ENCODE measurements at regions not wholly inside any gene's neighbourhood (a gene's known extent, or its start where the extent isn't known, plus 50 kb on each side); places are given as distances from the start of the nearest gene placed in this dataset.

GRCh38 chr16:77514500-77515220 is 79.8 kb upstream of the ADAMTS18 start:
- no peak for TF ChIP-seq CTCF (IDR thresholded peaks at IDR 0.05; ENCODE audit: extremely low read depth in 1 of 2, insufficient read depth in 1 of 2, low read depth in 1 of 2, low read length in 2 of 2)
- no peak for TF ChIP-seq POLR2A (IDR thresholded peaks at IDR 0.05; ENCODE audit: low read depth, low read length)
- no peak for TF ChIP-seq EZH2 (IDR thresholded peaks at IDR 0.05; ENCODE audit: borderline replicate concordance, low read depth, low read length, severe bottlenecking)
- no peak for TF ChIP-seq JUN (IDR thresholded peaks at IDR 0.05; ENCODE audit: borderline replicate concordance, insufficient read depth, insufficient read length, low read depth)
- no peak for TF ChIP-seq POLR2AphosphoS5 (IDR thresholded peaks at IDR 0.05; ENCODE audit: insufficient read depth, low read depth, low read length)

Data from endothelial cell of umbilical vein (primary cell).